ENCODE measurements at regions not wholly inside any gene's neighbourhood (a gene's known extent, or its start where the extent isn't known, plus 50 kb on each side); places are given as distances from the start of the nearest gene placed in this dataset.

DNA sequence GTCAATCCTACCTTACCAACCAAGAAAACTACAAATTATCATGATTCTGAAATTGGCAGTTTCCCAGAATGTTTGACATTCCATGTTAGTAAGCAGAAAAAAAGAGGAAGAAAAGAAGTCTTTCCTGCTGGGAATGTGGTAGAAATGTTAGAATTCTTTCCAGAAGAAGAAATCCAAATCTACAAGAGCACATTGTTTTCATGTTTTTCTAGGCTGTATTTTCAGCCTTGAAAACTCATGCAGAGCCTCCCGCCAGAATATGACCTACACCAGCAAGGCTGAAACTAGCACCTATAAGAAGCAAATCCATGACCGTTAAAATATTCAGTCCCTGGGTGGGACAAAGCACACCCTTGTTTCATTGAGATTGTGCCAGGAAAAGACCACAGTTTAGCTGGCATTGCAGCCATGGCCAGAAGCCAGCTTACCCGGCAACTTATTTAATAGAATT is 259.4 kb downstream of the GJA1 start:
- TF ChIP-seq CTCF (IDR thresholded peaks at IDR 0.05) (no peak), EZH2phosphoT487 (IDR thresholded peaks at IDR 0.05) (no peak)

Measured in neural progenitor cell (in vitro differentiated cells).